Ovary (tissue), 3 donors: ENCODE measurements at regions not wholly inside any gene's neighbourhood (a gene's known extent, or its start where the extent isn't known, plus 50 kb on each side); places are given as distances from the start of the nearest gene placed in this dataset.

ENCODE experiments used
- CTCF ChIP-seq, 3 donors: fragments of 450-650 bp in 2 of 3; fragments of 200-600 bp in 1 of 3; IDR thresholded peaks; one replicate each; pipeline versions ENCODE4 v1.5.1 to v1.8.0; 2016 to 2022; ENCODE audit warnings: antibody characterized with exemption in 3 of 3, mild to moderate bottlenecking in 1 of 3
- EP300 ChIP-seq: sonication (generic); formaldehyde crosslinking; IDR thresholded peaks from one replicate; pipeline ENCODE4 v1.6.1; 2017; ENCODE audit warnings: antibody characterized with exemption
- POLR2A ChIP-seq: fragments of 450-650 bp; IDR thresholded peaks from one replicate; pipeline ENCODE4 v1.6.1; 2017; ENCODE audit warnings: antibody characterized with exemption, mild to moderate bottlenecking, moderate library complexity
- donor health status: DM: no; HTN: no; CAD: no.

GRCh38 chr2:225989809-225990208 is 590.3 kb downstream of the NYAP2 start:
- TF ChIP-seq CTCF (IDR thresholded peaks at IDR 0.05), result no peak
- no peak for TF ChIP-seq EP300
- TF ChIP-seq POLR2A, result no peak
